Loucy (cell line): ENCODE measurements at regions not wholly inside any gene's neighbourhood (a gene's known extent, or its start where the extent isn't known, plus 50 kb on each side); places are given as distances from the start of the nearest gene placed in this dataset.
A peak's percentile ranks its signal among the peaks of the same experiment; 100 is the strongest.

Source experiments
- H2AFZ ChIP-seq: fragments of 200-600 bp; sonication (generic); 2 replicates; pipeline ENCODE4 v1.6.0; 2016; ENCODE audit warnings: antibody characterized with exemption, mild to moderate bottlenecking, low read length, moderate library complexity
- H3F3A ChIP-seq: fragments of 200-600 bp; 2 replicates; pipeline ENCODE4 v1.6.0; 2016; ENCODE audit warnings: antibody characterized with exemption, low read depth, mild to moderate bottlenecking
- H3K27me3 ChIP-seq: fragments of 200-600 bp; sonication (generic); 2 replicates; pipeline ENCODE4 v1.6.1; 2014; ENCODE audit warnings: low read length, mild to moderate bottlenecking; ENCODE audit not compliant: insufficient read depth, poor library complexity, severe bottlenecking
- H3K36me3 ChIP-seq: fragments of 200-600 bp; sonication (generic); 2 replicates; pipeline ENCODE4 v1.6.1; 2016; ENCODE audit warnings: low read length; ENCODE audit not compliant: insufficient read depth
- H3K4me1 ChIP-seq: fragments of 200-600 bp; sonication (generic); 2 replicates; pipeline ENCODE4 v1.5.1; 2014; ENCODE audit warnings: low read length, mild to moderate bottlenecking; ENCODE audit not compliant: insufficient read depth, poor library complexity, severe bottlenecking
- H3K4me2 ChIP-seq: fragments of 200-600 bp; sonication (generic); 2 replicates; pipeline ENCODE4 v1.6.0; 2014; ENCODE audit warnings: antibody characterized with exemption, low read length, low read depth, mild to moderate bottlenecking; ENCODE audit not compliant: poor library complexity, severe bottlenecking
- H3K4me3 ChIP-seq: fragments of 200-600 bp; sonication (generic); 2 replicates; pipeline ENCODE4 v1.5.1; 2014; ENCODE audit warnings: low read length, mild to moderate bottlenecking, mixed read lengths; ENCODE audit not compliant: poor library complexity, severe bottlenecking
- H3K79me2 ChIP-seq: fragments of 200-600 bp; sonication (generic); 2 replicates; pipeline ENCODE4 v1.6.1; 2014; ENCODE audit warnings: low read length; ENCODE audit not compliant: insufficient read depth
- H3K9ac ChIP-seq: fragments of 200-600 bp; sonication (generic); 2 replicates; pipeline ENCODE4 v1.6.0; 2014; ENCODE audit warnings: mild to moderate bottlenecking, low read depth, low read length, moderate library complexity; ENCODE audit not compliant: poor library complexity, severe bottlenecking
- H3K9me2 ChIP-seq: fragments of 200-600 bp; sonication (generic); replicated peaks from 2 replicates; pipeline ENCODE4 v1.6.1; 2016; ENCODE audit warnings: low read depth, low read length, mixed read lengths
- H3K9me3 ChIP-seq: fragments of 200-600 bp; sonication (generic); 2 replicates; pipeline ENCODE4 v1.6.1; 2014; ENCODE audit warnings: mild to moderate bottlenecking, antibody characterized with exemption, low read length, low read depth; ENCODE audit not compliant: insufficient read depth
- H4K20me1 ChIP-seq: fragments of 200-600 bp; sonication (generic); 2 replicates; pipeline ENCODE4 v1.6.0; 2014; ENCODE audit warnings: antibody characterized with exemption, low read length, mild to moderate bottlenecking; ENCODE audit not compliant: insufficient read depth, poor library complexity, severe bottlenecking
- EZH2phosphoT487 ChIP-seq: fragments of 200-600 bp; IDR thresholded peaks from 2 replicates; pipeline ENCODE4 v1.6.1; 2018; ENCODE audit warnings: antibody characterized with exemption, mild to moderate bottlenecking, moderate library complexity, borderline replicate concordance
- TF ChIP-seq, protein P1 (sequence below): fragments of 200-600 bp; sonication (generic); conservative IDR thresholded peaks from 2 replicates; pipeline ENCODE4 v1.5.1; 2014; ENCODE audit warnings: mild to moderate bottlenecking, antibody characterized with exemption, low read length

DNA sequence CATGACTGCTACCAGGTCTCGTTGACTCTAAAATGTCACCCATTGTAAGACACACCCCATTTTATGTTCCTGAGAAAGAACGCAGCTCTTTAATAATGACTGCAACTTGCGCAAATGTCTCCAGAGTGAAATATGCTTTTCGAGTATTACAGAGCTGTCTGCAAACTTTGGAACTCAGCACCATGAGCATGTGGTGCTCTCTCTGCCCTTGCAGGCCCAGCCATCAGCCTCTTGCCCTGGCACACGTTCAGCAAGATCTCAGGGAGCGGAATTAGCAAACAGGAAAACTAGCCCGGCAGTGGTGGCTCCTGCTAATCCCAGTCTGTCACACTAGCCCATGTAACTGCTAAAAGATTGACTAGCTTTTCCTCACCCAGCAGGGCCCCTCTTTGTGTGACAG, 114.5 kb upstream of the SLC1A3 start:
- Histone ChIP-seq H3K4me1 (no peaks in the 10 kb centered on the region), H3K4me2 (no peak overlapping the region), H3K9me2 (no peaks in the 10 kb centered on the region), H3K9ac (no peak overlapping the region), H3K79me2 (no peaks in the 10 kb centered on the region), H3F3A (no peaks in the 10 kb centered on the region), H3K36me3 (no peaks in the 10 kb centered on the region), H2AFZ (no peak overlapping the region), H4K20me1 (no peaks in the 10 kb centered on the region), H3K4me3 (no peak overlapping the region), H3K9me3 (no peaks in the 10 kb centered on the region), H3K27me3 (no peaks in the 10 kb centered on the region)
- TF ChIP-seq, protein P1, sequence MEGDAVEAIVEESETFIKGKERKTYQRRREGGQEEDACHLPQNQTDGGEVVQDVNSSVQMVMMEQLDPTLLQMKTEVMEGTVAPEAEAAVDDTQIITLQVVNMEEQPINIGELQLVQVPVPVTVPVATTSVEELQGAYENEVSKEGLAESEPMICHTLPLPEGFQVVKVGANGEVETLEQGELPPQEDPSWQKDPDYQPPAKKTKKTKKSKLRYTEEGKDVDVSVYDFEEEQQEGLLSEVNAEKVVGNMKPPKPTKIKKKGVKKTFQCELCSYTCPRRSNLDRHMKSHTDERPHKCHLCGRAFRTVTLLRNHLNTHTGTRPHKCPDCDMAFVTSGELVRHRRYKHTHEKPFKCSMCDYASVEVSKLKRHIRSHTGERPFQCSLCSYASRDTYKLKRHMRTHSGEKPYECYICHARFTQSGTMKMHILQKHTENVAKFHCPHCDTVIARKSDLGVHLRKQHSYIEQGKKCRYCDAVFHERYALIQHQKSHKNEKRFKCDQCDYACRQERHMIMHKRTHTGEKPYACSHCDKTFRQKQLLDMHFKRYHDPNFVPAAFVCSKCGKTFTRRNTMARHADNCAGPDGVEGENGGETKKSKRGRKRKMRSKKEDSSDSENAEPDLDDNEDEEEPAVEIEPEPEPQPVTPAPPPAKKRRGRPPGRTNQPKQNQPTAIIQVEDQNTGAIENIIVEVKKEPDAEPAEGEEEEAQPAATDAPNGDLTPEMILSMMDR, result no peak
- no peak for TF ChIP-seq EZH2phosphoT487

DNA sequence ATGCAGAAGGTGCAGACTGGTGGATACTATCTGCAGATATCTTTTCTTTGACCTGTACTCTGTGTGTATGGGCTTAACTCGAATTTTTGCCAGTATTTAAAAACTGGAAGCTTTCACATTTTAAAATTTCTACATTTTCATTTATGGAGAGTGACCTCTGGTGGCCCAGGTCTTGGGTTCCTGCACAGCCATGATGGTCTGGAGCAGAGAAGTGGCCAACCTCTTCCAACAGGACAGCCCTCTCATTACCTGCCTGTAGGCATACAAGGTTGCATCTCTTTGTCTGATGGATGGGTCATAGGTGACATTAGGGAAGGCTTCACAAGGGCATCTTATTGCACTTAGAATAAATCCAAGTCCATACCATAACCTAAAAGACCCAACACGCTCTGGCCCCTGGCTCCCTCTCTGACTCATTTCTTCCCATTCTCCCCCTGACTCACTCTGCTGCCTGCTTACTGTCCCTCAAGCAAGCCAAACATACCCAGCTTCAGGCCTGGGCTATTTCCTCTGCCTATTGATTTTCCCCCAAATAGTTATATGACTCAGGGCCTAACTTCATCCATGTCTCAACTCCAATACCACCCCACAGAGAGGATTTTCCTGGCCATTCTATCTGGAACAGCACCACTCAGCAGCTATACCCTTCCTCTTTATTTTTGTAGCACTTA, 113.3 kb upstream of the SLC1A3 start:
- no peaks in the 10 kb centered on the region for H3K4me1 ChIP-seq
- TF ChIP-seq, protein P1, result peak; percentile 37
- no peak for TF ChIP-seq EZH2phosphoT487
- no peak overlapping the region for H3K4me3 ChIP-seq

DNA sequence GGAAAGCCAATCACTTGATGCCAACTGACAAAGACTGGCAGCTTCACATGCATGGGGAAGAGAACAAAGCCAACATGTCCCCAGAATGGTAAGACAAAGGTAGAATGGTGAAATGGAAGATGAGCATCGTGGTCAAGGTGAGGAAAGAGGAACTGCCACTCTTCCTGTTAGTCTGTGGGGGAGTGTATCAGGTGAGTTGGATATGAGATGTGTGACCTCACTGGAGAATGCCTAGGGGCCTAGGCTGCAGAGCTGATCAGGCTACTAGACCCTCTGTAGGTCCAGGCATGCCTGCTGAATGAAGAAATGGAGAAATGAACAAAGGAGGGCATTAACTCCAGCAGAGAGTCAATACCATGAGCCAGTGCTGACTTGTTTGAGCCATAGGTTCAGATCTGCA, 112.4 kb upstream of the SLC1A3 start:
- Histone ChIP-seq H3K4me1 (no peaks in the 10 kb centered on the region), H3F3A (no peaks in the 10 kb centered on the region), H3K9ac (no peak overlapping the region), H3K79me2 (no peaks in the 10 kb centered on the region), H3K4me2 (no peak overlapping the region), H2AFZ (no peak overlapping the region), H3K4me3 (no peak overlapping the region), H3K27me3 (no peaks in the 10 kb centered on the region), H4K20me1 (no peaks in the 10 kb centered on the region), H3K36me3 (no peaks in the 10 kb centered on the region), H3K9me3 (no peaks in the 10 kb centered on the region), H3K9me2 (no peaks in the 10 kb centered on the region)
- TF ChIP-seq, protein P1, result no peak
- no peak for TF ChIP-seq EZH2phosphoT487

More for the DNA sequence above, 113.3 kb upstream of the SLC1A3 start:
- Histone ChIP-seq H3K79me2 (no peaks in the 10 kb centered on the region), H3K9me2 (no peaks in the 10 kb centered on the region), H3K4me2 (no peak overlapping the region), H2AFZ (no peak overlapping the region), H3K9ac (no peak overlapping the region), H3F3A (no peaks in the 10 kb centered on the region), H3K27me3 (no peaks in the 10 kb centered on the region), H3K9me3 (no peaks in the 10 kb centered on the region), H4K20me1 (no peaks in the 10 kb centered on the region), H3K36me3 (no peaks in the 10 kb centered on the region)
